HAP-1 (cell line): ENCODE measurements at regions not wholly inside any gene's neighbourhood (a gene's known extent, or its start where the extent isn't known, plus 50 kb on each side); places are given as distances from the start of the nearest gene placed in this dataset.

Experiments used
- DNase-seq, 2 experiments: peaks; one replicate each; pipeline ENCODE4 v3.0.0-alpha.2; 2016 to 2020; ENCODE audit warnings: low spot score in 2 of 2
- H3K27me3 ChIP-seq: fragments of 250-450 bp; sonication (Bioruptor Pico); 2 replicates; pipeline ENCODE4 v1.5.1; 2020; ENCODE audit warnings: low read depth, mild to moderate bottlenecking, moderate library complexity
- H3K36me3 ChIP-seq: fragments of 250-450 bp; sonication (Bioruptor Pico); replicated peaks from 2 replicates; pipeline ENCODE4 v1.5.1; 2020; ENCODE audit warnings: mild to moderate bottlenecking
- H3K4me1 ChIP-seq: fragments of 250-450 bp; sonication (Bioruptor Pico); 2 replicates; pipeline ENCODE4 v1.5.1; 2020; ENCODE audit warnings: mild to moderate bottlenecking
- H3K4me3 ChIP-seq: fragments of 250-450 bp; sonication (Bioruptor Pico); 2 replicates; pipeline ENCODE4 v1.5.1; 2020; ENCODE audit warnings: mild to moderate bottlenecking, moderate library complexity
- H3K9me3 ChIP-seq: fragments of 250-450 bp; sonication (Bioruptor Pico); 2 replicates; pipeline ENCODE4 v1.5.1; 2020; ENCODE audit warnings: mild to moderate bottlenecking, moderate library complexity
- in situ Hi-C: fragments of 300-500 bp; cut with MboI; formaldehyde crosslinking; loops from 3 replicates; pipeline ENCODE4 v1.14.3; 2020; ENCODE audit warnings: low sequenced_read_pairs, inconsistent platforms, mixed read lengths

DNA sequence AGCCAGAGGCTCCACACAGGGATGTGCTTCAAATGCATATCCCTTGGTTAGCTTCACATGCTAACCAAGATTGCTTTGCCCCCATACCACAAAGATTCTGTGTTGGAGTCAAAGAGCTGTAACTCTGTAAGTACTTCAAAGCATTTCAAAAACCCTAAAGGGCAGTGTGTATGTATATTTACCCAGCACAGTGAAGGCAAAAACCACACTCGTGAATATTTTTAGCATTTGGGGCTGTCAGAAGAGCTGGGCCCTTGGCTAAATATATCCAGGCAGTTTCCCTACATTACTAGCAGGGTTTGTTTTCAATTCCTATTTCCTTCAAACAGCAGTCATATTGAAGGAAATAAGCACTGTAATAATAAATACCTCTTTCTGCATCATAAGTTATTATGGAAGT is 84.2 kb upstream of the STEAP1B start:
- in situ Hi-C loops, result no loop called here
- H3K4me3 ChIP-seq, result no peak overlapping the region
- no peaks in the 10 kb centered on the region; the same call in 1 of the 2 replicates for H3K27me3 ChIP-seq
- H3K4me1 ChIP-seq, result peaks cover 10% of the 10 kb centered on the region
- H3K9me3 ChIP-seq, result no peaks in the 10 kb centered on the region
- H3K36me3 ChIP-seq, result no peaks in the 10 kb centered on the region
- DNase-seq, result no peak

DNA sequence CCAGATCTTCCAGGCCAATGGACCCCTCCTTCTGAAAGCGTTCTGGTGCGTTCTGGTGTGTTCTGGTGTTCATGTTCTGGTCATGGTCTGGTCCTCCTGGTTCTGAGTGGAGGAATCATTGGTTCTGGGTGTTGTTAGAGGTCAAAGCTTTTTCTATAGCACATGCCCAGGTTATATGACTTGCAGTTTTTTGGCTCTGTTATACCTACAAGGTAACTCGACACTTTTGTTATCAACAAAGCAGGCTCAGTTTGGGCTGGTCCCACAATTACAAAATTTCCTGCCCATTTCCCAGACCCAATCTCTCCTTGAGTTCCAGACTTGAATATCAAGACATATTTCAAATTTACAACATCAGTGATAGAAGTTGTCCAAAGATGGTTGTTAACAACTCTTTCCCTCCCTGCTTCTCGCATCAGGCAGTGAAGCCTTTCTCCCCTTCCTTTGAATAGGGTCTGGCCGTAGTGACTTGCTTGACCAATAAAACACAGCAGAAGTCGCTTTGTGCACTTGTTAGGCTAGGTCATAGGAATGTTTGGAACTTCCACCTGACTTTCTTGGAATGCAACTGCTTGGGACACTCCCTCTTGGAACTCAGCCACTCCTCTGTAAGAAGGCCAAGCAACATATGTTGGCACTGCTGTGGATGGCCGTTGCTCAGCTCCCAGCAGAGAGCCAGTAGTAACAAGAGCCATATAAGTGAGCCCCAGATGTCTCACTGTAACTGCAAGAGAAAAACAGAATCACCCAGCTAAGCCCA is 83.1 kb upstream of the STEAP1B start:
- H3K27me3 ChIP-seq, result no peaks in the 10 kb centered on the region; the same call in 1 of the 2 replicates
- no peak overlapping the region for H3K4me3 ChIP-seq
- H3K36me3 ChIP-seq, result no peaks in the 10 kb centered on the region
- peaks cover 8% of the 10 kb centered on the region for H3K4me1 ChIP-seq
- in situ Hi-C loops, result no loop called here
- H3K9me3 ChIP-seq, result no peaks in the 10 kb centered on the region
- DNase-seq, result peak; percentile 5 to 33

DNA sequence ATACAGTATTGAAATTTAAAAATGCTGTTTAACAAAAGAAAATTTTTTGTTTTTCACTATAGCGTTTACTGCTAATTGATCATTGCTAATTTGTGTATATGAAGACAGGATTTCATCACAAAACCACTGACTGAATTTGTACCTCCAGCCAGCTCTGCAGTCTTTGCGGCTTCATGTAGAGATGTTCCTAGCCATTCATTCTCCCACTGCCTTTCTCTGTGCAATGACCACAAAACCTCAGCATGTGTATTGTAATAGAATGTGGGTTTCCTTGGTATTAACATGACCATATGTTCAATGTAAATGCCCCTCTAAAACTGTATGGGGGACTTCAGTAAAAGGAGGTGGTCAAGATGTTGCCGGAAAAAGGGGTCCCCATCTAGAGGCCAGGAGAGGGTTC is 81.1 kb upstream of the STEAP1B start:
- Histone ChIP-seq H3K4me1 (peaks cover 3% of the 10 kb centered on the region; the same call in 1 of the 2 replicates), H3K27me3 (no peaks in the 10 kb centered on the region; the same call in 1 of the 2 replicates), H3K4me3 (no peak overlapping the region), H3K9me3 (no peaks in the 10 kb centered on the region), H3K36me3 (no peaks in the 10 kb centered on the region)
- DNase-seq, result no peak
- in situ Hi-C loops, result no loop called here

DNA sequence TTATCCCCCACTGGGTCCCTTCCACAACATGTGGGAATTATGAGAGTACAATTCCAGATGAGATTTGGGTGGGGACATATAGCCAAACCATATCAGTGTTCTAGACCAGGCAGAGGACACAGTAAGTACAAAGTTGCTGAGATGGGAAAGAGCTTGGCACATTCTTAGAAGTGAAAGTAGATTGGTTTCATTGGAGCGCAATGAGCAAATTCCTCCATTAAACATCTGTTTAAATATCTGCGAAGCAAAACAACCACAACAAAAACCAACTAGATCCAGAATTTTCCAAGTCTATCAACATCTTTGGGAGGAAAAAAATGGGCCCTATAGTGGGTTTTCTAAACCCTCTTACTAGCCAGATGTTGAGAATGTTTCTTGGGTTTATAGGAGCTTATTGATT is 80.0 kb upstream of the STEAP1B start:
- no peaks in the 10 kb centered on the region; the same call in 1 of the 2 replicates for H3K27me3 ChIP-seq
- no peaks in the 10 kb centered on the region for H3K9me3 ChIP-seq
- H3K36me3 ChIP-seq, result no peaks in the 10 kb centered on the region
- in situ Hi-C loops, result no loop called here
- no peak for DNase-seq
- H3K4me3 ChIP-seq, result no peak overlapping the region
- peaks cover 3% of the 10 kb centered on the region; the same call in 1 of the 2 replicates for H3K4me1 ChIP-seq

DNA sequence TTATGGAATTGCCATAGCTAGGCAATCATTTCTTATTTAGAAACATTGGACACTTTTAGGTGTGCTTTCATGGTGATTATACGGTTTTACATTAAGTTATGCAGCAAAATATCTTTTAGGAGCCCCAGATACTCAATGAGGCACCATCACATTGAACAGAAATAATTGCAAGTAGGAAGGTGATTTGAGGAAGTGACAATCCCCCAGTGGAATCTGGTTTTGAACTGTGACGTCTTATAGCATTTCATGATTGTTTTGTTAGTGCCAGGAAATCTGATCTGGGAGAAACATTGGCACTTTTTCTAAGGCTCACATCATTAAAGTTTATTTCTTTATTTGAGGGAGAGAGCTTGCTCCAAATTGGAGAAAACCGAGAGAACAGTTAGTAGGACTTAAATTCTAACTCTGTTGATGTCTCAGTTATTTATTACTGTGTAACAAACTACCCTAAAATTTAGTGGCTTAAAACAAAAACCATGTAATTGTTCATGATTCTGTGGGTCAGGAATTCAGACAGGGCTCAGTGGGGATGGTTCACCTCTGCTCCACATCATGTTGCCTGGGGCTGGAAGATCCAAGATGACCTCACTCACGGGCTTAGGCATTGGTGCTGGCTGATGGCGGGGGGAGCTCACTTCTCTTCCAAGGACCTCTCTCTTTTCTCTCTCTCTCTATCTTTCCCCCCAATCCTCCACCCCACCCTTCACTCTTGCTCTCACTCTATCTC is 78.2 kb upstream of the STEAP1B start:
- Histone ChIP-seq H3K27me3 (no peaks in the 10 kb centered on the region), H3K4me3 (no peak overlapping the region), H3K4me1 (no peaks in the 10 kb centered on the region), H3K9me3 (no peaks in the 10 kb centered on the region), H3K36me3 (no peaks in the 10 kb centered on the region)
- in situ Hi-C loops, result no loop called here
- no peak for DNase-seq

DNA sequence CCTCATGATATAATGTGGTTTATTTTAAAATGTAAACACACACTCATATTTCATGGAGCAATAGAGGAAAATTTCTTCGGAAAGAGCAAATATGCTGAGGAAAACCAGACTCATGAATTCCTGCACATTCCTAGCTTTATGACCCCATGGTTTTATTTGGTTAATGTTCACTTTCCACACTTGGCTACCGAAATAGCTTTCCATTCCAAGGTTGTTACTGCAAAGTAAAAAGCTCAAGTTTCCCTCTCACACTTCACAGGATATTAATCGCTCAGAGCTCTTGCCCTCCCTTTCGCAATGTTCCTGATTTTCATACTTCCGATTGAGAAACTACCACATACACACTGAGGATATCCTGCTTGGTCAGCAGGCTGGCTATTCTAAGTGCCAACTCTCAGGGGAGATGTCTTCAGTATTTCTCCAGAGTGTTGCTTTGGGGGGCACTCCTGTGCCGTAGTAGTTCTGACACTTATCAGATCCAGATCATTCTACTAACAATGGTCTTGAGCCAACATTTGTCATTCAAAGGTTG is 77.5 kb upstream of the STEAP1B start:
- H3K36me3 ChIP-seq, result no peaks in the 10 kb centered on the region
- no peaks in the 10 kb centered on the region for H3K9me3 ChIP-seq
- H3K4me3 ChIP-seq, result no peak overlapping the region
- DNase-seq, result no peak
- in situ Hi-C loops, result no loop called here
- H3K27me3 ChIP-seq, result peaks cover 1% of the 10 kb centered on the region; the same call in 1 of the 2 replicates
- no peaks in the 10 kb centered on the region for H3K4me1 ChIP-seq

DNA sequence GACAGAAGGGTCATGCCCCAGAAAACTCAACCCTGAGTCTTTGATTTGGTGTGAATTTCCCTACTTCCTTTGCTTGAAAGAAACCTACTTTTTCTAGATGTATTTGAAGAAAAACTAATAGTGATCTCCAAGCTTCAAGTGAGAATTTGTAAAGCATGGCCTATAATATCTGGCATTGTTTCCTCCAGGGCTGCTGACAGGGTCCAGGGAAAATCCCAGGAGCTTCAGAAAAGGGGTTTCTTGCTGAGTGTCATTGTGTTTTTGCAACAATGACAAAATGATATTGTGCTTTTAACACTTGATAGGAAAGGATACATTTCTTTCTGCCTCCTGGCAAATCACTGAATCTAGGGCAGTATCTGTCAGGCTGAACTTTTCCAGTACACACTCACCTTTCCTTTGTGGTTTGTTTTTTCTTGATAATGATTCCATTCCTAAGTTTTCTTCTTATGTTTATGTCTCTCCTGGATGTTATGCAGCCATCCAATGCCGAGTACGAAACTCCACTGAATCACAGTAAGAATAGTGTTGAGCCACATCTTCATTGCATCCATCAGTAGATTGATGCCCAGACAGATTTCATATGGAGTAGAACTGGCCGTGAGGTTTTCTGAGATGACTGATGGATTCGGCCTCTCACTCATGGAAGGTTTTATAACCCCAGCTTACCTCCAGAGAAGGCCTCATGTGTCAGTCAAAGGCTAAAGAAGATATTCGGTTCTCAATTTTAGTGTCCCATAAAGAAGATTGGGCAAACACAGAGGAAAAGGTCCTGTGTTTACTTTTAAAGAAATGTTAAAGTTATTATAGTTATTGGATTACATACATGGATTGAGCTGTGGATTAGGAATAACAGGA is 76.9 kb upstream of the STEAP1B start:
- no peak overlapping the region for H3K4me3 ChIP-seq
- no peak for DNase-seq
- no peaks in the 10 kb centered on the region for H3K4me1 ChIP-seq
- in situ Hi-C loops, result no loop called here
- H3K27me3 ChIP-seq, result peaks cover 3% of the 10 kb centered on the region; the same call in 1 of the 2 replicates
- H3K9me3 ChIP-seq, result no peaks in the 10 kb centered on the region
- H3K36me3 ChIP-seq, result no peaks in the 10 kb centered on the region

DNA sequence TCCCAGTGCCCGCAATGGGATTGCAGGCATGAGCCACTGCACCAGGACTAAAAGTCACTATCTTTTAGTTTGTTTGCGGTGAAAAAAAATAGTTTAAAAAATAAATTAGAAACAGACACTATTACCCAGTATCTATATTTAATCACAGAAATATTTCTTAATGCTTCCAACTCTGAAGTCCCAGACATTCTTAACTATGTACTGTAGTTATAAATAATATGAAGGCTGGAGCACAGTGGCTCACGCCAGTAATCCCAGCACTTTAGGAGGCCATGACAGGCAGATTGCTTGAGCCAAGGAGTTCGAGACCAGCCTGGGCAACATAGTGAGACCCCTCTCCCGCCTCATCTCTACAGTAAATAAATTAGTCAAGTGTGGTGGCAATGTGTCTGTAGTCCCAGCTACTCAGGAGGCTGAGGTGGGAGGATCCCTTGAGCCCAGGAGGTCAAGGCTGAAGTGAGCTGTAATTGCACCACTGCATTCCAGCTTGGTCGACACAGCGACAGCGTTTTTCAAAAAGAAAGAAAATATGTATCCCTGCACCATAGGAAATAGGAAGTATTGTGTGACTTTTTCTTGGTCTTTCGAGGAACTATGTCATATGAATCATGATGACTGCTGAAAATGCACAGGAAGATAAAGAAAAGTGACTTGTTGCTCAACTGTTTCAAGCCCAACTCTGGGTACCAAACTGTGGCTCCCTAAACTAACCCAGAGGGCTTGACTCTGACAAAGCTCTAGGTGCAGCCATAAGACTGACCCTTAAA is 74.9 kb upstream of the STEAP1B start:
- peaks cover 3% of the 10 kb centered on the region; the same call in 1 of the 2 replicates for H3K27me3 ChIP-seq
- in situ Hi-C loops, result no loop called here
- H3K4me1 ChIP-seq, result no peaks in the 10 kb centered on the region
- no peak for DNase-seq
- no peak overlapping the region for H3K4me3 ChIP-seq
- no peaks in the 10 kb centered on the region for H3K9me3 ChIP-seq
- no peaks in the 10 kb centered on the region for H3K36me3 ChIP-seq

DNA sequence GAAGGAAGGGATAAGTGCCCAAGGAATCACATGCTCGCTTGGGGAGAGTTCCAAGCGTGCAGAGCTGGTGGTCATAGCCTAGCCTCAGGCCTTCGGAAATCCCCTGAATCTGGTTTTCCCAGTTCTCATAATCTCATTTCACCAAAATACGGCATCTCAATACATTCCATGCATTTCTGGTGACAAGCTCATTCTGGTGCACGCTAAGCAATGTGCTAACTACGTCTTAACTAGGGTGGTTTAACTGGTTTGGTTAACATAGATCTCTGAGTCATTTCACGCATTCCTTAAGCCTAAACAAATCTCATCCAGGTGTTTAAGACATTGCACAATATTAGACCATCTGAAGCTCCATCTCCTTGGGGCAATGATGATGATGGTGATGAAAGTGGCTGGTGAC is 72.9 kb upstream of the STEAP1B start:
- no peaks in the 10 kb centered on the region for H3K36me3 ChIP-seq
- no peaks in the 10 kb centered on the region for H3K9me3 ChIP-seq
- DNase-seq, result no peak
- no peak overlapping the region for H3K4me3 ChIP-seq
- H3K27me3 ChIP-seq, result peaks cover 3% of the 10 kb centered on the region; the same call in 1 of the 2 replicates
- H3K4me1 ChIP-seq, result no peaks in the 10 kb centered on the region
- in situ Hi-C loops, result no loop called here

DNA sequence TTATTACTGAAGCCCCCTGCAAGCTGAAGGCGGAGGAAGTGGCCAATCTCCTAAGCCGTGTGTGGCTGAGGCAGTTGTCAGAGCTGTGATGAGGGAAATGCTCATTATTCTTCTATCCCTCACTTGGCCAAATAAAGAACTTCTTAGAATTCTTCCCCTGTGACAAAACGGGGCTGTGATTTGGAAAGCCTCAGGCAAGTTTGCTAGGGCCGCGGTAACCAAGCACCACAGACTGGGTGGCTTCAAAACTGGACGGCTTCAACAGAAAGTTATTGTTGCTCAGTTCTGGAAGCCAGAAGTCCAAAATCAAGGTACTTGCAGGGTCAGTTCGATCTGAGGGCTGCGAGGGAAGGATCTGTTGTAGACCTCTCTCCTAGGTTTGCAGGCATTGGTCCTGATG is 72.3 kb upstream of the STEAP1B start:
- Histone ChIP-seq H3K27me3 (peaks cover 3% of the 10 kb centered on the region; the same call in 1 of the 2 replicates), H3K36me3 (no peaks in the 10 kb centered on the region), H3K9me3 (no peaks in the 10 kb centered on the region), H3K4me3 (no peak overlapping the region), H3K4me1 (no peaks in the 10 kb centered on the region)
- in situ Hi-C loops, result no loop called here
- DNase-seq, result no peak

DNA sequence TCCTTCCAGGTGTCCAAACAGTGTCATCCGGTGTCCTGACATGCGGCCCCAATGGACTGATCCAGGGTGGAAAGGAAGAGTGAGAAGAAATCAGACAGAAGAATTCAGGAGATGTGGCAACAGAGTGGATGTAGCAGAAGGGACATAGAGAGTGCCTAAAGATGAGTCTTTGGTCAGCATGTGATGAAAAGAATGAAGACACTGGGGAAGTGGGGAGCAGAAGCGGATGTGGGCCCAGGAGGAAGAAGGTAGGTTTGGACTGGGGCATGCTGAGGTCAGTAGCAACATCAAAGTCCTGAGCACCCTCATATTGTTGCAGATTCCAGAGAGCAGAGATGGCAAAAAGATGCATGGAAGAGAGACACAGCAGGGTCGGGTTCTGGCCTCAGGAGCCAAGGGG is 71.8 kb upstream of the STEAP1B start:
- Histone ChIP-seq H3K4me3 (no peak overlapping the region), H3K4me1 (no peaks in the 10 kb centered on the region), H3K9me3 (no peaks in the 10 kb centered on the region), H3K27me3 (peaks cover 3% of the 10 kb centered on the region; the same call in 1 of the 2 replicates), H3K36me3 (no peaks in the 10 kb centered on the region)
- DNase-seq, result no peak
- in situ Hi-C loops, result no loop called here

DNA sequence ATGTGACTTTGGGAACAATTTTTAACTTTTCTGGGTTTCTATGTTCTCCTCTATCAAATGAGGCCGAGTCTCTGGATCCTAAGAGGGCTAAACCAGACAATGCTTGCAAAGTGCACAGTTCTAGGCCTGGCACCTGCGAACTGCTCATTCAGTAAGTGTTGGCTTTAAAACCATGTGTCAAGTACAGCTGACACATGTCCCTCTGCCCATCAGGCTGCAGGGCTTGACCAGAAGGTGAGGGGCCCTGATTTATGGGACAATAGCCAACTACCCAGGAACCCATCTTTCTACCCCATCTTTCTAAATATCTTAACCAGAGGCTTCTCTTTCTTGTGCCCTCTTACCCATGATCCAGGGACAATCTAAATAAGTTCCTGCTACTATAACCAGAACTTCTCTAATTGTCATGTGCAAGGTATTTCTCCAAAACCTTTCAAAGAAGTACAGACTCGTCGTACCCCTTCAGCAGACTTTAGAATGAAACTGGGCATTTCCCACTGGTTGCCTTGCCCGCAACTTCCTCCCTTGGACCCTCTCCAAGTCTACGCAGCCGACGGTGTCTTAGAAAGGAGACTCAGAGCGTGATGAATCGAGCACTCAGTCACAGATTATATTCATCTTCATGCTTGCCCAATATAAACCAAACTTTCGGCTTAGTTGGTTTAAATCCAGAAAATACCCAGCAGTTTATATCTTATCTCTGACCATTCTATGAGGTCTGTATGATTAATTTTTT is 69.8 kb upstream of the STEAP1B start:
- no peak for DNase-seq
- H3K4me3 ChIP-seq, result no peak overlapping the region
- in situ Hi-C loops, result loop anchor here (10.0 kb wide), 1 partner anchor 295 kb away; no protein-coding TSS in a partner anchor

More for the DNA sequence above, 69.8 kb upstream of the STEAP1B start:
- Histone ChIP-seq H3K27me3 (peaks cover 3% of the 10 kb centered on the region; the same call in 1 of the 2 replicates), H3K9me3 (no peaks in the 10 kb centered on the region), H3K4me1 (no peaks in the 10 kb centered on the region), H3K36me3 (no peaks in the 10 kb centered on the region)
